Erythroblast (primary cell): ENCODE measurements at regions not wholly inside any gene's neighbourhood (a gene's known extent, or its start where the extent isn't known, plus 50 kb on each side); places are given as distances from the start of the nearest gene placed in this dataset.

Experiments used
- GATA1 ChIP-seq: IDR thresholded peaks from 2 replicates; pipeline ENCODE4 v1.6.1; 2011; ENCODE audit warnings: low read depth, mild to moderate bottlenecking, control low read depth, low read length, moderate library complexity
- POLR2A ChIP-seq: IDR thresholded peaks from 2 replicates; pipeline ENCODE4 v1.6.1; 2011; ENCODE audit warnings: mild to moderate bottlenecking, low read length

DNA sequence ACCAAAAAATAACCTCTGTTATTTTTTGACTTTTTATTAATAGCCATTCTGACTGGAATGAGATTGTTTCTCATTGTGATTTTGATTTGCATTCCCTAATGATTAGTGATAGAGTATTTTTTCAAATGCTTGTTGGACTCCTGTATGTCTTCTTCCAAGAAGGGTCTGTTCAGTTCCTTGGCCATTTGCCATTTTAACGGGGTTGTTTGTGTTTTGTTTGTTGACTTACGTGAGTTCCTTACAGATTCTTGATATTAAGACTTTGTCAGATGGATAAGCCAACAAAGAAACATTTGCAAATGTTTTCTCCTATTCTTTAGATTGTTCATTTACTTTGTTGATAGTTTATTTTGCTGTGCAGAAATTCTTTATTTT lies 651.6 kb upstream of the LRFN5 start:
- TF ChIP-seq POLR2A: no peak
- no peak for TF ChIP-seq GATA1
